ENCODE measurements at regions not wholly inside any gene's neighbourhood (a gene's known extent, or its start where the extent isn't known, plus 50 kb on each side); places are given as distances from the start of the nearest gene placed in this dataset.

DNA sequence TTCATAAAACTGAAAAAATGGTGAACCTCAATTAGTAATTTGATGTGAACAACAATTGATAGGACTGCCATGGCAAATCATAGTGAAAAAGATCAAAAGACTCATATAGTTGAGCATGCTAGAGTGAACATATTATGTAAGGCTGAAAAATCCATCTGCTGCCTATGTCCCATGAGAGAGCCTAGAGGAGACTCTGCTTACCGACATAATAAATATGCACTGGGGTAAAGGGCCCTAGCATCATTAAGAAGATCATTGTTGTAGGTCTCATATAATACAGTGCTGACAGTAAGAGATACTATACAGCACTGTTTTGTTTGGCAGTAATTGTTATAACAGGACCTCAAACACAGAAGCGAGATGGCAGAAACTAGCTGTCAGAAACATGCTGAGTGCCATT lies 229.0 kb downstream of the PABPC4L start:
- TF ChIP-seq MAZ (IDR thresholded peaks at IDR 0.05; ENCODE audit: borderline replicate concordance, low read depth, low read length) (no peak), SMC3 (IDR thresholded peaks at IDR 0.05; ENCODE audit: low read depth, low read length) (no peak), CEBPB (IDR thresholded peaks at IDR 0.05; ENCODE audit: low read depth, low read length) (no peak), MAFK (IDR thresholded peaks at IDR 0.05; ENCODE audit: low read depth, low read length) (no peak), RFX5 (IDR thresholded peaks at IDR 0.05; ENCODE audit: low read depth, low read length) (no peak), RCOR1 (IDR thresholded peaks at IDR 0.05; ENCODE audit: insufficient replicate concordance, low read length) (no peak), FOS (IDR thresholded peaks at IDR 0.05; ENCODE audit: low read depth, low read length) (no peak), NFE2L2 (IDR thresholded peaks at IDR 0.05; ENCODE audit: low read depth, low read length) (no peak), RAD21 (IDR thresholded peaks at IDR 0.05; ENCODE audit: low read length) (no peak), MXI1 (IDR thresholded peaks at IDR 0.05; ENCODE audit: borderline replicate concordance, low read depth, low read length) (no peak), POLR2A (IDR thresholded peaks at IDR 0.05; ENCODE audit: low read depth, low read length) (no peak), BHLHE40 (IDR thresholded peaks at IDR 0.05; ENCODE audit: low read depth, low read length) (no peak), CHD1 (IDR thresholded peaks at IDR 0.05; ENCODE audit: low read depth, low read length) (no peak)
- TF ChIP-seq, protein P1, sequence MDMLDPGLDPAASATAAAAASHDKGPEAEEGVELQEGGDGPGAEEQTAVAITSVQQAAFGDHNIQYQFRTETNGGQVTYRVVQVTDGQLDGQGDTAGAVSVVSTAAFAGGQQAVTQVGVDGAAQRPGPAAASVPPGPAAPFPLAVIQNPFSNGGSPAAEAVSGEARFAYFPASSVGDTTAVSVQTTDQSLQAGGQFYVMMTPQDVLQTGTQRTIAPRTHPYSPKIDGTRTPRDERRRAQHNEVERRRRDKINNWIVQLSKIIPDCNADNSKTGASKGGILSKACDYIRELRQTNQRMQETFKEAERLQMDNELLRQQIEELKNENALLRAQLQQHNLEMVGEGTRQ (IDR thresholded peaks at IDR 0.05; ENCODE audit: low read depth, low read length) = no peak
- TF ChIP-seq, protein P2, sequence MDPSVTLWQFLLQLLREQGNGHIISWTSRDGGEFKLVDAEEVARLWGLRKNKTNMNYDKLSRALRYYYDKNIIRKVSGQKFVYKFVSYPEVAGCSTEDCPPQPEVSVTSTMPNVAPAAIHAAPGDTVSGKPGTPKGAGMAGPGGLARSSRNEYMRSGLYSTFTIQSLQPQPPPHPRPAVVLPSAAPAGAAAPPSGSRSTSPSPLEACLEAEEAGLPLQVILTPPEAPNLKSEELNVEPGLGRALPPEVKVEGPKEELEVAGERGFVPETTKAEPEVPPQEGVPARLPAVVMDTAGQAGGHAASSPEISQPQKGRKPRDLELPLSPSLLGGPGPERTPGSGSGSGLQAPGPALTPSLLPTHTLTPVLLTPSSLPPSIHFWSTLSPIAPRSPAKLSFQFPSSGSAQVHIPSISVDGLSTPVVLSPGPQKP (IDR thresholded peaks at IDR 0.05; ENCODE audit: borderline replicate concordance, low read depth, low read length) = no peak
- TF ChIP-seq, protein P3, sequence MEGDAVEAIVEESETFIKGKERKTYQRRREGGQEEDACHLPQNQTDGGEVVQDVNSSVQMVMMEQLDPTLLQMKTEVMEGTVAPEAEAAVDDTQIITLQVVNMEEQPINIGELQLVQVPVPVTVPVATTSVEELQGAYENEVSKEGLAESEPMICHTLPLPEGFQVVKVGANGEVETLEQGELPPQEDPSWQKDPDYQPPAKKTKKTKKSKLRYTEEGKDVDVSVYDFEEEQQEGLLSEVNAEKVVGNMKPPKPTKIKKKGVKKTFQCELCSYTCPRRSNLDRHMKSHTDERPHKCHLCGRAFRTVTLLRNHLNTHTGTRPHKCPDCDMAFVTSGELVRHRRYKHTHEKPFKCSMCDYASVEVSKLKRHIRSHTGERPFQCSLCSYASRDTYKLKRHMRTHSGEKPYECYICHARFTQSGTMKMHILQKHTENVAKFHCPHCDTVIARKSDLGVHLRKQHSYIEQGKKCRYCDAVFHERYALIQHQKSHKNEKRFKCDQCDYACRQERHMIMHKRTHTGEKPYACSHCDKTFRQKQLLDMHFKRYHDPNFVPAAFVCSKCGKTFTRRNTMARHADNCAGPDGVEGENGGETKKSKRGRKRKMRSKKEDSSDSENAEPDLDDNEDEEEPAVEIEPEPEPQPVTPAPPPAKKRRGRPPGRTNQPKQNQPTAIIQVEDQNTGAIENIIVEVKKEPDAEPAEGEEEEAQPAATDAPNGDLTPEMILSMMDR (conservative IDR thresholded peaks at IDR 0.05; ENCODE audit: low read depth, low read length) = no peak
- intact Hi-C loops (cut with micrococcal nuclease) = no loop called here
- ChIA-PET CTCF (no interaction called here), POLR2A (ENCODE audit: unreplicated experiment) (no interaction called here)
- Histone ChIP-seq H3K79me1 (ENCODE audit: low read depth in 1 of 2, low read length in 2 of 2) (no peaks in the 10 kb centered on the region), H4K20me1 (ENCODE audit: insufficient read depth, low read length) (no peaks in the 10 kb centered on the region), H3K9me3 (ENCODE audit: control insufficient read depth, insufficient read depth, low read length) (no peaks in the 10 kb centered on the region), H3K18ac (ENCODE audit: low read depth, low read length) (no peak overlapping the region), H3K56ac (ENCODE audit: extremely low read depth, insufficient read depth, low read length) (no peak overlapping the region), H2AK5ac (ENCODE audit: low read depth, low read length) (no peak overlapping the region), H4K5ac (ENCODE audit: low read depth, low read length) (no peak overlapping the region), H3K4ac (ENCODE audit: low read depth, low read length) (no peak overlapping the region), H3K4me3 (ENCODE audit: insufficient read depth, low read depth, low read length) (no peak overlapping the region), H3K27ac (ENCODE audit: insufficient read depth, low read length) (no peak overlapping the region), H3K14ac (replicated peaks; ENCODE audit: low read depth, low read length) (no peak overlapping the region), H2BK20ac (ENCODE audit: low read depth, low read length) (no peak overlapping the region), H3K36me3 (ENCODE audit: control insufficient read depth, insufficient read depth, low read length) (no peaks in the 10 kb centered on the region), H3K9ac (ENCODE audit: low read depth, low read length) (no peak overlapping the region), H2AFZ (replicated peaks; ENCODE audit: low read length, poor library complexity) (no peak overlapping the region), H2BK120ac (ENCODE audit: low read depth, low read length) (no peak overlapping the region), H3K4me1 (ENCODE audit: control insufficient read depth, insufficient read depth, low read length) (no peaks in the 10 kb centered on the region), H2BK5ac (ENCODE audit: low read depth, low read length, poor library complexity, severe bottlenecking) (no peak overlapping the region), H3K27me3 (ENCODE audit: control insufficient read depth, insufficient read depth, low read length) (no peaks in the 10 kb centered on the region), H3K9me1 (ENCODE audit: insufficient read depth, low read length) (no peaks in the 10 kb centered on the region), H3K23ac (ENCODE audit: low read depth, low read length) (no peak overlapping the region), H4K91ac (ENCODE audit: insufficient read depth, low read depth, low read length) (no peak overlapping the region), H2BK15ac (ENCODE audit: low read depth, low read length) (no peak overlapping the region), H3K4me2 (ENCODE audit: low read depth, low read length) (no peak overlapping the region), H4K8ac (ENCODE audit: low read depth in 2 of 2, low read length in 2 of 2) (no peak overlapping the region), H2AK9ac (replicated peaks; ENCODE audit: low read depth, low read length, poor library complexity) (no peak overlapping the region)
- ATAC-seq (ENCODE audit: low read depth) (no peak), DNase-seq (no peak)
- BruUV-seq (replicated peaks) = no TSS peak
- in situ Hi-C loops (cut with MboI; ENCODE audit: low sequenced_read_pairs) = no loop called here
- dilution Hi-C loops (cut with HindIII; ENCODE audit: low sequenced_read_pairs, unreplicated experiment) = no loop called here
- 100% methylated on average over 1 of the region's 2 CpGs; no CpG with 5 or more reads in 1 of the 2 experiments for WGBS, 2 experiments (ENCODE audit: extremely low coverage in 2 of 2, insufficient read length in 1 of 2)

Measured in IMR-90 (cell line).